NB4 (cell line): ENCODE measurements at regions not wholly inside any gene's neighbourhood (a gene's known extent, or its start where the extent isn't known, plus 50 kb on each side); places are given as distances from the start of the nearest gene placed in this dataset.

Experiments used
- MAX ChIP-seq: IDR thresholded peaks from 2 replicates; pipeline ENCODE4 v1.6.1; 2011; ENCODE audit warnings: low read depth, low read length
- TF ChIP-seq, protein P1 (sequence below): IDR thresholded peaks from one replicate; pipeline ENCODE4 v1.5.1; 2012; ENCODE audit warnings: low read depth, low read length

DNA sequence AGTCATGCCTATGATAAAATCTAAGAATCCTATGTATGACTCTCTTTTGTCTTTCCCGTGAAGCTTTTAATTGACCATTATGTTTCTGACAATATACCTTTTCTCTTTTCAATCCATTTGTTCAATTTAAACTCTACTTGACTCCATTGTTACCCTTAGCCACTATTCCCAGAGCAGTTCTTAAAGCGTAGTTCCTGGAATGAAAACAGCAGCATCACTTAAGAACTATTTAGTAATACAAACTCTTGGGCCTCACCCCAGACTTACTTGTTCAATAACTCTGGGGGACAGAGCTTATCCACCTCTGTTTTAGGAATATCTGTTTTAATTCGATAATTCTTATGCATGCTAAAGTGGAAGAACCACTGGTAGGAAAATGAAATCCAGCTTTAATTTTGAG lies 358.4 kb downstream of the PRR32 start:
- no peak for TF ChIP-seq MAX
- TF ChIP-seq, protein P1, sequence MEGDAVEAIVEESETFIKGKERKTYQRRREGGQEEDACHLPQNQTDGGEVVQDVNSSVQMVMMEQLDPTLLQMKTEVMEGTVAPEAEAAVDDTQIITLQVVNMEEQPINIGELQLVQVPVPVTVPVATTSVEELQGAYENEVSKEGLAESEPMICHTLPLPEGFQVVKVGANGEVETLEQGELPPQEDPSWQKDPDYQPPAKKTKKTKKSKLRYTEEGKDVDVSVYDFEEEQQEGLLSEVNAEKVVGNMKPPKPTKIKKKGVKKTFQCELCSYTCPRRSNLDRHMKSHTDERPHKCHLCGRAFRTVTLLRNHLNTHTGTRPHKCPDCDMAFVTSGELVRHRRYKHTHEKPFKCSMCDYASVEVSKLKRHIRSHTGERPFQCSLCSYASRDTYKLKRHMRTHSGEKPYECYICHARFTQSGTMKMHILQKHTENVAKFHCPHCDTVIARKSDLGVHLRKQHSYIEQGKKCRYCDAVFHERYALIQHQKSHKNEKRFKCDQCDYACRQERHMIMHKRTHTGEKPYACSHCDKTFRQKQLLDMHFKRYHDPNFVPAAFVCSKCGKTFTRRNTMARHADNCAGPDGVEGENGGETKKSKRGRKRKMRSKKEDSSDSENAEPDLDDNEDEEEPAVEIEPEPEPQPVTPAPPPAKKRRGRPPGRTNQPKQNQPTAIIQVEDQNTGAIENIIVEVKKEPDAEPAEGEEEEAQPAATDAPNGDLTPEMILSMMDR = no peak
